NB4 (cell line): ENCODE measurements at regions not wholly inside any gene's neighbourhood (a gene's known extent, or its start where the extent isn't known, plus 50 kb on each side); places are given as distances from the start of the nearest gene placed in this dataset.

Experiments
- DNase-seq: peaks from one replicate; pipeline ENCODE4 v3.0.0; 2010; ENCODE audit warnings: low read depth
- H3K4me3 ChIP-seq: one replicate; pipeline ENCODE4 v1.5.1; 2011; ENCODE audit warnings: mild to moderate bottlenecking, low read depth, low read length, moderate library complexity
- CTCF ChIP-seq: IDR thresholded peaks from one replicate; pipeline ENCODE4 v1.5.1; 2012; ENCODE audit warnings: low read depth, low read length
- MAX ChIP-seq: IDR thresholded peaks from 2 replicates; pipeline ENCODE4 v1.6.1; 2011; ENCODE audit warnings: low read depth, low read length
- MYC ChIP-seq: IDR thresholded peaks from 2 replicates; pipeline ENCODE4 v1.6.1; 2011; ENCODE audit warnings: low read depth, low read length
- POLR2A ChIP-seq: IDR thresholded peaks from 2 replicates; pipeline ENCODE4 v1.6.1; 2011; ENCODE audit warnings: mild to moderate bottlenecking; ENCODE audit not compliant: insufficient read length; ENCODE audit errors: extremely low read depth

- TF ChIP-seq POLR2A (no peak), MAX (no peak), CTCF (no peak), MYC (no peak)
- DNase-seq: no peak
- H3K4me3 ChIP-seq: no peak overlapping the region
These were observed 830.6 kb upstream of the SEMA6A start for GRCh38 chr5:117405197-117405596.

GRCh38 chr5:117394506-117395157, 820.0 kb upstream of the SEMA6A start:
- DNase-seq: no peak
- no peak for TF ChIP-seq MAX
- no peak for TF ChIP-seq POLR2A
- no peak for TF ChIP-seq CTCF
- no peak for TF ChIP-seq MYC
- no peak overlapping the region for H3K4me3 ChIP-seq

GRCh38 chr5:117393125-117393524, 818.5 kb upstream of the SEMA6A start:
- no peak for DNase-seq
- no peak for TF ChIP-seq MAX
- no peak for TF ChIP-seq MYC
- no peak for TF ChIP-seq POLR2A
- TF ChIP-seq CTCF: no peak
- no peak overlapping the region for H3K4me3 ChIP-seq

GRCh38 chr5:117380316-117380715, 805.7 kb upstream of the SEMA6A start:
- TF ChIP-seq POLR2A (no peak), MYC (no peak), CTCF (no peak), MAX (no peak)
- no peak overlapping the region for H3K4me3 ChIP-seq
- no peak for DNase-seq

- no peak overlapping the region for H3K4me3 ChIP-seq
- no peak for TF ChIP-seq CTCF
- no peak for TF ChIP-seq POLR2A
- TF ChIP-seq MAX: no peak
- no peak for TF ChIP-seq MYC
- no peak for DNase-seq
These were observed 804.9 kb upstream of the SEMA6A start for GRCh38 chr5:117379521-117379920.

GRCh38 chr5:117376748-117377147, 802.1 kb upstream of the SEMA6A start:
- no peak overlapping the region for H3K4me3 ChIP-seq
- no peak for DNase-seq
- TF ChIP-seq MYC (no peak), CTCF (no peak), MAX (no peak), POLR2A (no peak)
